Activated T-cell treated with anti-CD3 and anti-CD28 coated beads, Interleukin-2, amount 50 U/mL, for 4 hours (primary cell): ENCODE measurements at regions not wholly inside any gene's neighbourhood (a gene's known extent, or its start where the extent isn't known, plus 50 kb on each side); places are given as distances from the start of the nearest gene placed in this dataset.

Experiments
- ATAC-seq, 2 donors: fragments of 200-7000 bp; cut with Tn5 transposase; one replicate each; pipeline ENCODE4 v1.10.0; 2021
- DNase-seq: peaks from one replicate; pipeline ENCODE4 v3.0.0-alpha.2; 2020
- H3K27me3 Mint-ChIP-seq: one replicate; pipeline ENCODE4 v1.8.0; 2021; ENCODE audit warnings: low read depth, mixed read lengths
- H3K36me3 Mint-ChIP-seq: one replicate; pipeline ENCODE4 v1.8.0; 2022; ENCODE audit warnings: mixed read lengths; ENCODE audit not compliant: insufficient read depth
- H3K4me1 Mint-ChIP-seq: one replicate; pipeline ENCODE4 v1.8.0; 2021; ENCODE audit warnings: low read depth, mixed read lengths
- H3K4me3 Mint-ChIP-seq: one replicate; pipeline ENCODE4 v1.8.0; 2021; ENCODE audit warnings: mild to moderate bottlenecking, moderate library complexity, mixed read lengths
- H3K9me3 Mint-ChIP-seq: one replicate; pipeline ENCODE4 v1.8.0; 2021; ENCODE audit warnings: mixed read lengths

GRCh38 chr13:40472427-40473220, 193.8 kb downstream of the FOXO1 start:
- DNase-seq (no peak), ATAC-seq (no peak)
- no peak overlapping the region for H3K4me3 Mint-ChIP-seq
- peaks cover 4% of the 10 kb centered on the region for H3K4me1 Mint-ChIP-seq
- H3K36me3 Mint-ChIP-seq: no peaks in the 10 kb centered on the region
- no peaks in the 10 kb centered on the region for H3K9me3 Mint-ChIP-seq
- H3K27me3 Mint-ChIP-seq: no peaks in the 10 kb centered on the region

- no peaks in the 10 kb centered on the region for H3K36me3 Mint-ChIP-seq
- no peaks in the 10 kb centered on the region for H3K27me3 Mint-ChIP-seq
- no peaks in the 10 kb centered on the region for H3K9me3 Mint-ChIP-seq
- no peak for ATAC-seq
- peaks cover 11% of the 10 kb centered on the region for H3K4me1 Mint-ChIP-seq
- no peak for DNase-seq
- H3K4me3 Mint-ChIP-seq: no peak overlapping the region
Observed at GRCh38 chr13:40475617-40476016, 190.8 kb downstream of the FOXO1 start.

- ATAC-seq (no peak), DNase-seq (no peak)
- Mint-ChIP-seq H3K4me3 (no peak overlapping the region), H3K27me3 (no peaks in the 10 kb centered on the region), H3K9me3 (no peaks in the 10 kb centered on the region), H3K4me1 (peaks cover 17% of the 10 kb centered on the region), H3K36me3 (no peaks in the 10 kb centered on the region)
Observed at GRCh38 chr13:40476175-40476958, 190.1 kb downstream of the FOXO1 start.

- Mint-ChIP-seq H3K36me3 (no peaks in the 10 kb centered on the region), H3K4me3 (no peak overlapping the region), H3K27me3 (no peaks in the 10 kb centered on the region), H3K4me1 (peaks cover 28% of the 10 kb centered on the region), H3K9me3 (no peaks in the 10 kb centered on the region)
- ATAC-seq: no peak
- no peak for DNase-seq
Observed at GRCh38 chr13:40477623-40478608, 188.5 kb downstream of the FOXO1 start.

- ATAC-seq: no peak
- Mint-ChIP-seq H3K4me1 (peaks cover 37% of the 10 kb centered on the region), H3K36me3 (no peaks in the 10 kb centered on the region), H3K9me3 (no peaks in the 10 kb centered on the region), H3K27me3 (no peaks in the 10 kb centered on the region), H3K4me3 (no peak overlapping the region)
- DNase-seq: no peak
Observed at GRCh38 chr13:40478775-40479174, 187.7 kb downstream of the FOXO1 start.

- Mint-ChIP-seq H3K9me3 (no peaks in the 10 kb centered on the region), H3K4me1 (peaks cover 42% of the 10 kb centered on the region), H3K4me3 (no peak overlapping the region), H3K36me3 (no peaks in the 10 kb centered on the region), H3K27me3 (no peaks in the 10 kb centered on the region)
- ATAC-seq: no peak
- no peak for DNase-seq
Observed at GRCh38 chr13:40479196-40479845, 187.1 kb downstream of the FOXO1 start.

GRCh38 chr13:40480012-40480914, 186.2 kb downstream of the FOXO1 start:
- DNase-seq (no peak), ATAC-seq (no peak)
- no peaks in the 10 kb centered on the region for H3K9me3 Mint-ChIP-seq
- H3K4me3 Mint-ChIP-seq: no peak overlapping the region
- H3K4me1 Mint-ChIP-seq: peaks cover 49% of the 10 kb centered on the region
- H3K36me3 Mint-ChIP-seq: no peaks in the 10 kb centered on the region
- H3K27me3 Mint-ChIP-seq: no peaks in the 10 kb centered on the region

- H3K9me3 Mint-ChIP-seq: no peaks in the 10 kb centered on the region
- H3K27me3 Mint-ChIP-seq: no peaks in the 10 kb centered on the region
- no peak overlapping the region for H3K4me3 Mint-ChIP-seq
- DNase-seq (no peak), ATAC-seq (no peak)
- H3K4me1 Mint-ChIP-seq: peaks cover 55% of the 10 kb centered on the region
- no peaks in the 10 kb centered on the region for H3K36me3 Mint-ChIP-seq
Observed at GRCh38 chr13:40480915-40481516, 185.4 kb downstream of the FOXO1 start.

GRCh38 chr13:40483601-40484000, 182.8 kb downstream of the FOXO1 start:
- no peaks in the 10 kb centered on the region for H3K9me3 Mint-ChIP-seq
- no peak overlapping the region for H3K4me3 Mint-ChIP-seq
- no peaks in the 10 kb centered on the region for H3K36me3 Mint-ChIP-seq
- ATAC-seq (no peak), DNase-seq (no peak)
- no peaks in the 10 kb centered on the region for H3K27me3 Mint-ChIP-seq
- peaks cover 71% of the 10 kb centered on the region for H3K4me1 Mint-ChIP-seq

- peak overlapping the region; percentile 7 for H3K4me3 Mint-ChIP-seq
Observed at GRCh38 chr13:40484101-40484800, 182.2 kb downstream of the FOXO1 start.

GRCh38 chr13:40484974-40485373, 181.5 kb downstream of the FOXO1 start:
- Mint-ChIP-seq H3K9me3 (no peaks in the 10 kb centered on the region), H3K4me1 (peaks cover 85% of the 10 kb centered on the region), H3K27me3 (no peaks in the 10 kb centered on the region), H3K36me3 (no peaks in the 10 kb centered on the region), H3K4me3 (peak overlapping the region; percentile 21)
- no peak for DNase-seq
- no peak for ATAC-seq

More at GRCh38 chr13:40484101-40484800, 182.2 kb downstream of the FOXO1 start:
- no peak for ATAC-seq
- Mint-ChIP-seq H3K4me1 (peaks cover 78% of the 10 kb centered on the region), H3K27me3 (no peaks in the 10 kb centered on the region), H3K36me3 (no peaks in the 10 kb centered on the region), H3K9me3 (no peaks in the 10 kb centered on the region)
- DNase-seq: no peak
